WTC11 (cell line): ENCODE measurements at regions not wholly inside any gene's neighbourhood (a gene's known extent, or its start where the extent isn't known, plus 50 kb on each side); places are given as distances from the start of the nearest gene placed in this dataset.
"Not testable (repeated sequence)": the region's sequence is repeated elsewhere in the genome, so short reads cannot be mapped to it uniquely, and the experiment has no call there.

Source experiments
- ATAC-seq: fragments of 200-7000 bp; cut with Tn5 transposase; 2 replicates; pipeline ENCODE4 v1.10.0; 2021; ENCODE audit warnings: mild to moderate bottlenecking, moderate library complexity
- CTCF ChIA-PET: fragments of 300-600 bp; sonication (Branson Sonifier 250); formaldehyde crosslinking; loops from one replicate; lab custom pipeline; 2021; ENCODE audit warnings: antibody characterized with exemption; lab: Charles Lee
- POLR2A ChIA-PET: fragments of 350-600 bp; sonication (Branson Sonifier 250); formaldehyde crosslinking; loops from one replicate; lab custom pipeline; 2021; ENCODE audit warnings: antibody characterized with exemption; lab: Charles Lee
- DNase-seq: peaks from one replicate; pipeline ENCODE4 v3.0.0; 2021; ENCODE audit warnings: low spot score
- H3K27ac Mint-ChIP-seq: 2 replicates; pipeline ENCODE4 v1.8.0; 2021; ENCODE audit warnings: mixed read lengths
- H3K27me3 Mint-ChIP-seq: 2 replicates; pipeline ENCODE4 v1.8.0; 2021; ENCODE audit warnings: low read depth, mild to moderate bottlenecking, moderate library complexity, mixed read lengths
- H3K36me3 Mint-ChIP-seq: 2 replicates; pipeline ENCODE4 v1.8.0; 2021; ENCODE audit warnings: mixed read lengths
- H3K4me1 Mint-ChIP-seq: 2 replicates; pipeline ENCODE4 v1.8.0; 2022; ENCODE audit warnings: mixed read lengths
- H3K4me3 Mint-ChIP-seq: 2 replicates; pipeline ENCODE4 v1.8.0; 2021; ENCODE audit warnings: mild to moderate bottlenecking, moderate library complexity, mixed read lengths
- H3K9me3 Mint-ChIP-seq: 2 replicates; pipeline ENCODE4 v1.8.0; 2021; ENCODE audit warnings: mixed read lengths
- CREM ChIP-seq: sonication (generic); formaldehyde crosslinking; IDR thresholded peaks from 2 replicates; pipeline ENCODE4 v1.8.1; 2022; ENCODE audit warnings: mild to moderate bottlenecking, missing genetic modification reagents, moderate library complexity
- E2F5 ChIP-seq: sonication (generic); formaldehyde crosslinking; IDR thresholded peaks from 2 replicates; pipeline ENCODE4 v1.8.1; 2022; ENCODE audit warnings: mild to moderate bottlenecking, moderate library complexity, missing genetic modification reagents
- FOXJ3 ChIP-seq: sonication (generic); formaldehyde crosslinking; IDR thresholded peaks from 2 replicates; pipeline ENCODE4 v1.9.0; 2021; ENCODE audit warnings: missing genetic modification reagents, mild to moderate bottlenecking, borderline replicate concordance
- FOXK1 ChIP-seq: sonication (generic); formaldehyde crosslinking; IDR thresholded peaks from 2 replicates; pipeline ENCODE4 v1.8.0; 2022; ENCODE audit warnings: mild to moderate bottlenecking, moderate library complexity, missing genetic modification reagents
- FOXP1 ChIP-seq: sonication (generic); formaldehyde crosslinking; IDR thresholded peaks from 2 replicates; pipeline ENCODE4 v1.8.0; 2022; ENCODE audit warnings: missing genetic modification reagents, mild to moderate bottlenecking, moderate library complexity, borderline replicate concordance
- FOXP4 ChIP-seq: sonication (generic); formaldehyde crosslinking; IDR thresholded peaks from 2 replicates; pipeline ENCODE4 v1.8.0; 2022; ENCODE audit warnings: mild to moderate bottlenecking, missing genetic modification reagents
- GABPB1 ChIP-seq: sonication (generic); formaldehyde crosslinking; IDR thresholded peaks from 2 replicates; pipeline ENCODE4 v1.8.1; 2023; ENCODE audit warnings: mild to moderate bottlenecking, missing genetic modification reagents
- NR3C1 ChIP-seq: sonication (generic); formaldehyde crosslinking; conservative IDR thresholded peaks from 2 replicates; pipeline ENCODE4 v1.8.1; 2023; ENCODE audit warnings: low read depth, mild to moderate bottlenecking, missing genetic modification reagents
- PRRX2 ChIP-seq: fragments of 250-450 bp; sonication (Bioruptor Pico); IDR thresholded peaks from 2 replicates; pipeline ENCODE4 v1.8.0; 2021; ENCODE audit warnings: mild to moderate bottlenecking
- SMAD3 ChIP-seq: sonication (generic); formaldehyde crosslinking; IDR thresholded peaks from 2 replicates; pipeline ENCODE4 v1.8.0; 2022; ENCODE audit warnings: missing genetic modification reagents, mild to moderate bottlenecking, borderline replicate concordance
- SOX15 ChIP-seq: fragments of 250-450 bp; sonication (Bioruptor Pico); IDR thresholded peaks from 2 replicates; pipeline ENCODE4 v1.9.0; 2021; ENCODE audit warnings: mild to moderate bottlenecking
- SP1 ChIP-seq: sonication (generic); formaldehyde crosslinking; conservative IDR thresholded peaks from 2 replicates; pipeline ENCODE4 v1.8.1; 2022; ENCODE audit warnings: missing genetic modification reagents
- TCF7 ChIP-seq: sonication (generic); formaldehyde crosslinking; IDR thresholded peaks from 2 replicates; pipeline ENCODE4 v1.8.0; 2022; ENCODE audit warnings: mild to moderate bottlenecking, low read depth, missing genetic modification reagents, moderate library complexity
- ZBTB21 ChIP-seq: sonication (generic); formaldehyde crosslinking; IDR thresholded peaks from 2 replicates; pipeline ENCODE4 v1.8.1; 2023; ENCODE audit warnings: mild to moderate bottlenecking, missing genetic modification reagents, borderline replicate concordance
- ZNF138 ChIP-seq: sonication (generic); formaldehyde crosslinking; conservative IDR thresholded peaks from 2 replicates; pipeline ENCODE4 v1.8.1; 2022; ENCODE audit warnings: mild to moderate bottlenecking, moderate library complexity, missing genetic modification reagents
- ZNF219 ChIP-seq: sonication (generic); formaldehyde crosslinking; IDR thresholded peaks from 2 replicates; pipeline ENCODE4 v1.8.0; 2023; ENCODE audit warnings: missing genetic modification reagents, mild to moderate bottlenecking, borderline replicate concordance
- ZNF281 ChIP-seq: sonication (generic); formaldehyde crosslinking; IDR thresholded peaks from 2 replicates; pipeline ENCODE4 v1.8.0; 2023; ENCODE audit warnings: mild to moderate bottlenecking, missing genetic modification reagents
- ZNF416 ChIP-seq: fragments of 250-450 bp; sonication (Bioruptor Pico); IDR thresholded peaks from 2 replicates; pipeline ENCODE4 v1.9.0; 2021; ENCODE audit warnings: mild to moderate bottlenecking, inconsistent platforms
- ZNF512 ChIP-seq: sonication (generic); formaldehyde crosslinking; IDR thresholded peaks from 2 replicates; pipeline ENCODE4 v1.8.1; 2022; ENCODE audit warnings: missing genetic modification reagents, borderline replicate concordance
- TF ChIP-seq, protein P1 (sequence below): sonication (generic); formaldehyde crosslinking; IDR thresholded peaks from 2 replicates; pipeline ENCODE4 v1.8.0; 2023; ENCODE audit warnings: missing genetic modification reagents
- TF ChIP-seq, protein P2 (sequence below): fragments of 250-450 bp; sonication (Bioruptor Pico); IDR thresholded peaks from 2 replicates; pipeline ENCODE4 v1.8.0; 2021; ENCODE audit warnings: mild to moderate bottlenecking

DNA sequence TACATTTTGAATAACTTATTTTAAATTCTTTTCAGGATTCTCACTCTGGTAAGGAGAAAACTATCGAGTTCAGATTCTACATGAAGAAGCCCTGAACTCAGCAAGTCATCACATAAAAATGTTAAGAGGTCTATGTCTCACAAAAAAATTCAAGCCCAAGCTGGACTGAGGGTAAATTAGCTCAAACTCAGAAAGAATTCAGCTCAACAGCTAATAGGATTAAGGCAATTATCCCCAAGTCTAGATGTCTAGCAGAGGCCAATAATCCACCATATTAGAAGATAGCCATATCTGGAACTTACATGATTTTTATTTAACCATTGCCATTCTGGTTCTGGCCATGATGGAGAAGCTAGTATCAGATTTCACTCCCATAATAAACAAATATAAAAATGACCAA lies 909.7 kb downstream of the PLOD2 start:
- no peak overlapping the region for H3K27ac Mint-ChIP-seq
- H3K4me3 Mint-ChIP-seq: no peak overlapping the region
- H3K9me3 Mint-ChIP-seq: peaks cover 35% of the 10 kb centered on the region
- ATAC-seq: no peak
- H3K27me3 Mint-ChIP-seq: no peaks in the 10 kb centered on the region; the same call in 1 of the 2 replicates
- TF ChIP-seq SMAD3 (CRISPR knock-in tag) (no peak), ZNF512 (CRISPR knock-in tag) (no peak), ZNF416 (CRISPR knock-in tag) (no peak), ZBTB21 (no peak), GABPB1 (CRISPR knock-in tag) (no peak), PRRX2 (no peak), FOXJ3 (CRISPR knock-in tag) (no peak), ZNF138 (CRISPR knock-in tag) (no peak)
- ChIA-PET POLR2A (no interaction called here), CTCF (no interaction called here)
- peaks cover 31% of the 10 kb centered on the region for H3K36me3 Mint-ChIP-seq
- no peak for DNase-seq
- no peaks in the 10 kb centered on the region for H3K4me1 Mint-ChIP-seq

GRCh38 chr3:145257967-145258366 lies 903.0 kb downstream of the PLOD2 start:
- H3K27me3 Mint-ChIP-seq, CTCF ChIA-PET, H3K4me3 Mint-ChIP-seq, ATAC-seq, POLR2A ChIA-PET, H3K27ac Mint-ChIP-seq: not testable (repeated sequence)
- Mint-ChIP-seq H3K36me3 (peaks cover 33% of the 10 kb centered on the region), H3K9me3 (peaks cover 28% of the 10 kb centered on the region), H3K4me1 (peaks cover 26% of the 10 kb centered on the region)
- peak; percentile 27; the same call in 1 of the 2 replicates for TF ChIP-seq FOXP1 (CRISPR knock-in tag)
- peak; percentile 84 for TF ChIP-seq FOXK1 (CRISPR knock-in tag)
- TF ChIP-seq ZNF281 (CRISPR knock-in tag): peak; percentile 78; the same call in 1 of the 2 replicates
- peak; percentile 51; the same call in 1 of the 2 replicates for TF ChIP-seq FOXP4 (CRISPR knock-in tag)
- 0 out of 2 replicates have a peak, but pooled peaks have one; percentile 38 for TF ChIP-seq SP1 (CRISPR knock-in tag)
- DNase-seq: peak; percentile 65

DNA sequence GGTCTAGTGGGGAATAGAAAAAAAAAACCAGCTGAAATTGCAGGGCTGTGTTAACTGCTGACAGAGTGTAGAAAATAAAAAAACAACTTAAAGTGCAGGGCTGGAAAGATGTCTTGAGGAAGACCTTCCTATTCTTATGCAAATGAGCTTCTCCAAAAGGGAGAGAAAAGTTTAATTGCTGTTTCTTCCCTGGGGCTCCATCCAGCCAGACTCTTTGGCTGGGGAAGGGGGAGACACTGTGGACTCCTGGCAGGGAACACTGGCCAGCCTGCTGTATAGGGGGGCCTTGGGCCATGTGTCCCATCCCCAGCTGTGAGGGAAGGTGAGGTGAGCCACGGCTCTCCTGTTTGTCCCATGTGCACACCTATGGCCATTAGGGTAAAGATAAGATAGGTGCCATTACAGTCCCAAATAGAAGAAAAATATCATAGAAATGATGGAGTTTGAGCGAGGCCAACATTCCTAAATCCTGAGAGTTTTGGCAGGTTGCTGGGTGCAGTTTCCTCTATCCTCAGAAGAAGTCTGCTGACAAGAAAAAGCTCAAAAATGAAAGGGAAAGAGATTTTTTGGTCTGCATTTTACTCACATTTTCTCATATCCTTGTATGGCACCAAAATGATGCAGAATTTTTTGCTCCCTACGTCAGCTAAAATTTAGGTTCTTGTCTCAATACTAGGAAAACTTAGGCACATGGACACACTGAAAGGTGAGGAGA lies 901.7 kb downstream of the PLOD2 start:
- Mint-ChIP-seq H3K36me3 (peaks cover 30% of the 10 kb centered on the region), H3K27ac (peak overlapping the region; percentile 13; the same call in 1 of the 2 replicates), H3K9me3 (peaks cover 24% of the 10 kb centered on the region), H3K4me1 (peaks cover 26% of the 10 kb centered on the region), H3K4me3 (no peak overlapping the region), H3K27me3 (no peaks in the 10 kb centered on the region; the same call in 1 of the 2 replicates)
- peak; percentile 78 for ATAC-seq
- POLR2A ChIA-PET: no interaction called here
- CTCF ChIA-PET: no interaction called here
- DNase-seq: no peak
- TF ChIP-seq TCF7 (no peak), ZBTB21 (no peak), E2F5 (CRISPR knock-in tag) (no peak), NR3C1 (CRISPR knock-in tag) (no peak), ZNF416 (CRISPR knock-in tag) (no peak), ZNF219 (no peak), CREM (no peak), SOX15 (CRISPR knock-in tag) (no peak)
- TF ChIP-seq, protein P1, sequence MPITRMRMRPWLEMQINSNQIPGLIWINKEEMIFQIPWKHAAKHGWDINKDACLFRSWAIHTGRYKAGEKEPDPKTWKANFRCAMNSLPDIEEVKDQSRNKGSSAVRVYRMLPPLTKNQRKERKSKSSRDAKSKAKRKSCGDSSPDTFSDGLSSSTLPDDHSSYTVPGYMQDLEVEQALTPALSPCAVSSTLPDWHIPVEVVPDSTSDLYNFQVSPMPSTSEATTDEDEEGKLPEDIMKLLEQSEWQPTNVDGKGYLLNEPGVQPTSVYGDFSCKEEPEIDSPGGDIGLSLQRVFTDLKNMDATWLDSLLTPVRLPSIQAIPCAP (CRISPR knock-in tag): no peak
- TF ChIP-seq, protein P2, sequence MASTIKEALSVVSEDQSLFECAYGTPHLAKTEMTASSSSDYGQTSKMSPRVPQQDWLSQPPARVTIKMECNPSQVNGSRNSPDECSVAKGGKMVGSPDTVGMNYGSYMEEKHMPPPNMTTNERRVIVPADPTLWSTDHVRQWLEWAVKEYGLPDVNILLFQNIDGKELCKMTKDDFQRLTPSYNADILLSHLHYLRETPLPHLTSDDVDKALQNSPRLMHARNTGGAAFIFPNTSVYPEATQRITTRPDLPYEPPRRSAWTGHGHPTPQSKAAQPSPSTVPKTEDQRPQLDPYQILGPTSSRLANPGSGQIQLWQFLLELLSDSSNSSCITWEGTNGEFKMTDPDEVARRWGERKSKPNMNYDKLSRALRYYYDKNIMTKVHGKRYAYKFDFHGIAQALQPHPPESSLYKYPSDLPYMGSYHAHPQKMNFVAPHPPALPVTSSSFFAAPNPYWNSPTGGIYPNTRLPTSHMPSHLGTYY: no peak
